B cell (primary cell): ENCODE measurements at regions not wholly inside any gene's neighbourhood (a gene's known extent, or its start where the extent isn't known, plus 50 kb on each side); places are given as distances from the start of the nearest gene placed in this dataset. TPM values are rescaled to one million over a fixed set of nuclear protein-coding genes. Genes with fewer than 3 reads are reported as not detected.
"Not testable (repeated sequence)": the region's sequence is repeated elsewhere in the genome, so short reads cannot be mapped to it uniquely, and the experiment has no call there.

ENCODE experiments used
- ATAC-seq: fragments of 200-7000 bp; cut with Tn5 transposase; one replicate; pipeline ENCODE4 v1.10.0; 2021; ENCODE audit warnings: low read depth, mild to moderate bottlenecking, moderate number of reproducible peaks, moderate library complexity
- CTCF ChIA-PET: fragments of 350-600 bp; sonication (Branson Sonifier 250); formaldehyde crosslinking; loops from one replicate; lab custom pipeline; 2021; ENCODE audit warnings: antibody characterized with exemption, inconsistent platforms; lab: Charles Lee
- POLR2A ChIA-PET: fragments of 350-600 bp; sonication (Branson Sonifier 250); formaldehyde crosslinking; loops from one replicate; lab custom pipeline; 2021; ENCODE audit warnings: antibody characterized with exemption; lab: Charles Lee
- DNase-seq: peaks from one replicate; pipeline ENCODE4 v3.0.0; 2013
- H2AFZ ChIP-seq: 2 replicates; pipeline ENCODE4 v1.6.1; 2012; ENCODE audit warnings: mild to moderate bottlenecking, low read depth, low read length; ENCODE audit not compliant: insufficient read depth, poor library complexity, severe bottlenecking
- H3K27ac ChIP-seq, 2 donors: 1 replicate in 1 of 2; 2 replicates in 1 of 2; pipeline ENCODE4 v1.5.1; 2012 to 2013; ENCODE audit warnings: low read length in 2 of 2, mild to moderate bottlenecking in 2 of 2, moderate library complexity in 1 of 2
- H3K27me3 ChIP-seq, 4 experiments: fragments of 200-600 bp in 1 of 4; sonication (generic) in 1 of 4; replicated peaks in 1 of 4; 1 replicate in 2 of 4; 2 replicates in 2 of 4; pipeline versions ENCODE4 v1.6.1 to v1.7.0; 2013 to 2016; ENCODE audit warnings: low read length in 3 of 4, mild to moderate bottlenecking in 2 of 4, mixed read lengths in 1 of 4, moderate library complexity in 1 of 4; ENCODE audit not compliant: insufficient read depth in 4 of 4, control insufficient read depth in 3 of 4; ENCODE audit errors: control extremely low read depth in 1 of 4
- H3K36me3 ChIP-seq, 2 experiments: replicated peaks in 1 of 2; 1 replicate in 1 of 2; 2 replicates in 1 of 2; pipeline versions ENCODE4 v1.6.1 to v1.7.1; 2013; ENCODE audit warnings: low read length in 1 of 2; ENCODE audit not compliant: insufficient read depth in 2 of 2, control insufficient read depth in 1 of 2; ENCODE audit errors: control extremely low read depth in 1 of 2, extremely low read depth in 1 of 2
- H3K4me1 ChIP-seq, 2 donors: fragments of 200-600 bp in 1 of 2; sonication (generic) in 1 of 2; 1 replicate in 1 of 2; 2 replicates in 1 of 2; pipeline versions ENCODE4 v1.5.1 to v1.6.1; 2013 to 2017; ENCODE audit warnings: low read length in 2 of 2; ENCODE audit not compliant: control insufficient read depth in 2 of 2, insufficient read depth in 2 of 2
- H3K4me2 ChIP-seq: replicated peaks from 2 replicates; pipeline ENCODE3; 2012; ENCODE audit warnings: mild to moderate bottlenecking, low read depth, low read length; ENCODE audit not compliant: poor library complexity, severe bottlenecking
- H3K4me3 ChIP-seq, 5 experiments: fragments of 200-600 bp in 1 of 5; sonication (generic) in 1 of 5; 1 replicate in 3 of 5; 2 replicates in 2 of 5; pipeline versions ENCODE4 v1.5.1 to v1.7.0; 2011 to 2016; ENCODE audit warnings: low read length in 4 of 5, mild to moderate bottlenecking in 4 of 5, low read depth in 2 of 5, control low read depth in 1 of 5, moderate library complexity in 1 of 5; ENCODE audit not compliant: insufficient read depth in 1 of 5; ENCODE audit errors: control extremely low read depth in 1 of 5, extremely low read depth in 1 of 5
- H3K79me2 ChIP-seq: fragments of 200-600 bp; sonication (generic); one replicate; pipeline ENCODE4 v1.6.0; 2016; ENCODE audit warnings: low read length; ENCODE audit not compliant: control insufficient read depth, insufficient read depth
- H3K9ac ChIP-seq: fragments of 200-600 bp; sonication (generic); 2 replicates; pipeline ENCODE4 v1.6.1; 2017; ENCODE audit warnings: mild to moderate bottlenecking, low read length, moderate library complexity
- H3K9me3 ChIP-seq, 3 donors: one replicate each; pipeline versions ENCODE4 v1.6.1 to v1.7.1; 2013; ENCODE audit warnings: low read length in 2 of 3; ENCODE audit not compliant: control insufficient read depth in 2 of 3, insufficient read depth in 1 of 3; ENCODE audit errors: control extremely low read depth in 1 of 3
- H4K20me1 ChIP-seq: 2 replicates; pipeline ENCODE4 v1.6.0; 2012; ENCODE audit warnings: mild to moderate bottlenecking, low read length; ENCODE audit not compliant: insufficient read depth, control insufficient read depth, poor library complexity, severe bottlenecking
- H3K27ac Mint-ChIP-seq: one replicate; pipeline ENCODE4 v1.8.0; 2021; ENCODE audit warnings: mixed read lengths
- H3K27me3 Mint-ChIP-seq: one replicate; pipeline ENCODE4 v1.8.0; 2021; ENCODE audit warnings: mixed read lengths
- H3K4me1 Mint-ChIP-seq: one replicate; pipeline ENCODE4 v1.8.0; 2021; ENCODE audit warnings: mixed read lengths
- H3K4me3 Mint-ChIP-seq: one replicate; pipeline ENCODE4 v1.8.0; 2021; ENCODE audit warnings: mixed read lengths
- H3K9me3 Mint-ChIP-seq: one replicate; pipeline ENCODE4 v1.8.0; 2022; ENCODE audit warnings: mixed read lengths; ENCODE audit not compliant: insufficient read depth
- WGBS: methylation state at CpG from one replicate; pipeline ENCODE4 v1.1.5; 2013; ENCODE audit warnings: missing lambda C conversion rate; ENCODE audit not compliant: insufficient coverage; 5-methylcytosine and 5-hydroxymethylcytosine counted together
- intact Hi-C: fragments of 100-400 bp; cut with micrococcal nuclease; formaldehyde crosslinking; loops from one replicate; pipeline ENCODE4 v1.10.0; 2022
- small RNA-seq: library from RNA; depleted of rRNA; stranded (forward); fragments of <200 nt; gene quantifications from one replicate; pipeline ENCODE3, GENCODE V24; 2012; ENCODE audit warnings: low replicate concordance, low read depth; ENCODE audit not compliant: insufficient read length

DNA sequence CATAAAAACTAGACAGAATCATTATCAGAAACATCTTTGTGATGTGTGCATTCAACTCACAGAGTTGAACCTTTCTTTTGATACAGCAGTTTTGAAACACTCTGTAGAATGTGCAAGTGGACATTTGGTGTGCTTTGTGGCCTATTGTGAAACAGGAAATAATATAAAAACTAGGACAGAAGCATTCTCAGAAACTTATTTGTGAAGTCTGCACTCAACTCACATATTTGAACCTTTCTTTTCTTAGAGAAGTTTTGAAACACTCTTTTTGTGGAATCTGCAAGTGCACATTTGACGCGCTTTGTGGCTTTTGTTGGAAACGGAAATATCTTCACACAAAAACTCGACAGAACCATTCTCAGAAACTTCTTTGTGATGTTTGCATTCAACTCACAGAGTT is 260.0 kb downstream of the FOXD4L6 start:
- H3K4me3 Mint-ChIP-seq, H3K79me2 ChIP-seq, H3K9ac ChIP-seq, H3K4me1 Mint-ChIP-seq, H4K20me1 ChIP-seq, H3K27ac Mint-ChIP-seq, H3K27me3 ChIP-seq, POLR2A ChIA-PET, H3K4me2 ChIP-seq, H3K36me3 ChIP-seq, H3K27me3 Mint-ChIP-seq, DNase-seq, H2AFZ ChIP-seq, ATAC-seq, intact Hi-C loops, H3K27ac ChIP-seq, H3K4me3 ChIP-seq, H3K4me1 ChIP-seq, CTCF ChIA-PET: not testable (repeated sequence)
- WGBS, result 86% methylated on average over 4 of the region's 4 CpGs
- H3K9me3 Mint-ChIP-seq, result peaks cover 24% of the 10 kb centered on the region
- H3K9me3 ChIP-seq, result peaks cover 0 to 51% (median 1%) of the 10 kb centered on the region in 3 donors

Small RNA genes lying in the stretch of these regions (small RNA-seq; reads per million reads assigned to genes)
- gene AL353626.2, result not detected
- not detected for gene MIR1299
